Psoas muscle (tissue), 7 donors: ENCODE measurements at regions not wholly inside any gene's neighbourhood (a gene's known extent, or its start where the extent isn't known, plus 50 kb on each side); places are given as distances from the start of the nearest gene placed in this dataset.

Source experiments
- ATAC-seq, 4 donors: fragments of 200-7000 bp; cut with Tn5 transposase; one replicate each; pipeline ENCODE4 v1.9.1; 2020; ENCODE audit warnings: moderate library complexity in 3 of 4, mild to moderate bottlenecking in 2 of 4
- DNase-seq, 2 donors: peaks; one replicate each; pipeline ENCODE4 v3.0.0-alpha.2; 2020
- H3K27ac ChIP-seq: fragments of 200-600 bp; one replicate; pipeline ENCODE4 v1.8.0; 2022
- H3K27me3 ChIP-seq, 3 donors: fragments of 200-600 bp in 1 of 3; one replicate each; pipeline versions ENCODE4 v1.6.1 to v1.8.0; 2013 to 2022; ENCODE audit warnings: low read length in 2 of 3, mild to moderate bottlenecking in 2 of 3, moderate library complexity in 1 of 3; ENCODE audit not compliant: insufficient read depth in 3 of 3
- H3K36me3 ChIP-seq, 2 donors: fragments of 200-600 bp in 1 of 2; one replicate each; pipeline versions ENCODE4 v1.6.1 to v1.8.0; 2013 to 2022; ENCODE audit warnings: low read depth in 1 of 2, mild to moderate bottlenecking in 1 of 2, moderate library complexity in 1 of 2; ENCODE audit not compliant: insufficient read depth in 1 of 2
- H3K4me1 ChIP-seq: fragments of 200-600 bp; one replicate; pipeline ENCODE4 v1.8.0; 2022
- H3K4me3 ChIP-seq: fragments of 200-600 bp; one replicate; pipeline ENCODE4 v1.8.0; 2022; ENCODE audit warnings: mild to moderate bottlenecking
- H3K9me3 ChIP-seq: fragments of 200-600 bp; one replicate; pipeline ENCODE4 v1.8.0; 2022
- WGBS, 3 donors: extraction: QIAGEN DNeasy Blood & Tissue Kit; methylation state at CpG; one replicate each; pipeline versions ENCODE4 v1.1.6 to v1.1.7; 2013; 5-methylcytosine and 5-hydroxymethylcytosine counted together
- intact Hi-C, 2 donors: fragments of 100-400 bp; cut with DNase I; formaldehyde crosslinking; loops; one replicate each; pipeline versions ENCODE4 v1.11.0 to v1.14.2; 2022
- TF ChIP-seq, protein P1 (sequence below): fragments of 200-600 bp; IDR thresholded peaks from one replicate; pipeline ENCODE4 v1.8.0; 2022; ENCODE audit warnings: antibody characterized with exemption
- donor health status: healthy with polysubstance abuse.
- donor health status: DM: no; HTN: no; CAD: no; lungs with moderate emphysema.
- donor health status: Bipolar disorder and iron deficiency.
- donor health status: healthy.
- donor health status: DM: yes; HTN: yes; CAD: no.
- donor health status: DM: no; HTN: no; CAD: no.
- donor health status: DM: yes; HTN: yes; CAD: no.

DNA sequence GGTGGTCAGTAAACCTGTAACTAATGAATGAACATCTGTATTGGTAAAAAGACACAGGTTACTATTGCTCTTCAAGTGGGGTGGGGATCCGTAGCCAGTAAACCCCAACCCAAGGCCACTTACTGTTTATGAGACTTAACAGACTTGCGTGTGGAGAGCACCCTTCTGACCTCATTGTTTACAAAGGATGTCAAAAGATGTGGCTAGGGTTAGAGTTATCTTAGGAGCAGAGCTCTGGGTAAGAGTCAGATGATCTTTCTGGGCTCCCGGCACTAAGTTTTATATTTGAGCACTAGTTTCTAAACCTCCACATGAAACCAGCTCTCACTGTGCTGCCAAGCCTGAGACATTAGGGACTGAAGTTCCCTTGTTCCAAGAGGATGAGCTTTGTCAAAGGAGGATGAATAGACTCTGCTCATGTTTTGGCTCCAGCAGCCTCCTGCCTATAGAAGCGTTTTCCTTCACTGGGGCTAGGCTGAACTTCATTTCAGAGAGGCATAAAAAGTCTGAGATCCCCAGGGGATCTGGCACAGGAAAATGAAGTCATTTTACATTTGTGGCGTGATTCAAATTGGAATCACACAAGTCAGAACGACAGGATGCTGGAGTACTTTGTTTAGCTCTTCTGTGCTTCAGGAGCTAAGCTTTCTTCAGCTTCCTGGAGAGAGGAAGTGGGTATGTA, 403.1 kb upstream of the TRIB2 start:
- Histone ChIP-seq H3K4me3 (no peak overlapping the region), H3K9me3 (no peaks in the 10 kb centered on the region), H3K27me3 (no peaks in the 10 kb centered on the region), H3K27ac (no peak overlapping the region), H3K36me3 (no peaks in the 10 kb centered on the region), H3K4me1 (no peaks in the 10 kb centered on the region)
- no peak for DNase-seq
- WGBS, 3 donors: 58 to 66% (median 60%) methylated on average over 6 of the region's 6 CpGs
- no peak for ATAC-seq
- intact Hi-C loops: no loop called here
- TF ChIP-seq, protein P1, sequence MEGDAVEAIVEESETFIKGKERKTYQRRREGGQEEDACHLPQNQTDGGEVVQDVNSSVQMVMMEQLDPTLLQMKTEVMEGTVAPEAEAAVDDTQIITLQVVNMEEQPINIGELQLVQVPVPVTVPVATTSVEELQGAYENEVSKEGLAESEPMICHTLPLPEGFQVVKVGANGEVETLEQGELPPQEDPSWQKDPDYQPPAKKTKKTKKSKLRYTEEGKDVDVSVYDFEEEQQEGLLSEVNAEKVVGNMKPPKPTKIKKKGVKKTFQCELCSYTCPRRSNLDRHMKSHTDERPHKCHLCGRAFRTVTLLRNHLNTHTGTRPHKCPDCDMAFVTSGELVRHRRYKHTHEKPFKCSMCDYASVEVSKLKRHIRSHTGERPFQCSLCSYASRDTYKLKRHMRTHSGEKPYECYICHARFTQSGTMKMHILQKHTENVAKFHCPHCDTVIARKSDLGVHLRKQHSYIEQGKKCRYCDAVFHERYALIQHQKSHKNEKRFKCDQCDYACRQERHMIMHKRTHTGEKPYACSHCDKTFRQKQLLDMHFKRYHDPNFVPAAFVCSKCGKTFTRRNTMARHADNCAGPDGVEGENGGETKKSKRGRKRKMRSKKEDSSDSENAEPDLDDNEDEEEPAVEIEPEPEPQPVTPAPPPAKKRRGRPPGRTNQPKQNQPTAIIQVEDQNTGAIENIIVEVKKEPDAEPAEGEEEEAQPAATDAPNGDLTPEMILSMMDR: no peak

DNA sequence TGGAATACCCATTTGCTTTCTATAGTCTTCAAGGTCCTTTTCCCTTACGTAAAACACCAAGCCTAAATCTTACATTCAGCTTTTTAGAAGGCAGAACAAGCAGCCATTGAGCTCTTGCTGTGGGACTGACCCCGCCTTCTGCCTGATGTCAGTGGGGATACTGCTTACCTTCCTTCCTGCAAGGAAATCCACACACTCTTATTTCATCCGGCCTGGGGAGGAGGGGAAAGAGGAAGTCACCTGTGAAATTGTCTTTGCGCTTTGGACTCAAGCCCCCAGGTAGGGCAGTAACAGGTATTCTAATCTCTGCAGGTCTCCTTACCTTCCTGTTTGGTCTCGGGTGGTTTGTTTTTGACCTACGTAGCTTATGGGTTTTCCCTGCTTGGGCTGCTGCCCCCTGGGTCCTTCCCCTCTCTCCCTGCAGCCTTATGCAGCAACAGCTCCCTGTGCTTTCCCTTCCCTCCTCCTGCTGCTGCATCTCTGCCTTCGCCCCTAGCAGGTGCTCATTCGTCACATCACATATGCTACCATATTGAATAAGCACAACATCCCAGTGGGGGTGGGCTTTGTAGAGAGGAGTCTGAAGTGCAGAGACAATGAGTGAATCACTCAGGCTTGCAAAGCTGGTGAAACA, 402.5 kb upstream of the TRIB2 start:
- TF ChIP-seq, protein P1: no peak
- no peak for ATAC-seq
- H3K9me3 ChIP-seq: no peaks in the 10 kb centered on the region
- 71 to 81% (median 71%) methylated on average over 8 of the region's 8 CpGs for WGBS, 3 donors
- no peak overlapping the region for H3K27ac ChIP-seq
- no peaks in the 10 kb centered on the region for H3K27me3 ChIP-seq
- H3K4me1 ChIP-seq: no peaks in the 10 kb centered on the region
- intact Hi-C loops: no loop called here
- H3K4me3 ChIP-seq: no peak overlapping the region
- H3K36me3 ChIP-seq: no peaks in the 10 kb centered on the region
- no peak for DNase-seq

DNA sequence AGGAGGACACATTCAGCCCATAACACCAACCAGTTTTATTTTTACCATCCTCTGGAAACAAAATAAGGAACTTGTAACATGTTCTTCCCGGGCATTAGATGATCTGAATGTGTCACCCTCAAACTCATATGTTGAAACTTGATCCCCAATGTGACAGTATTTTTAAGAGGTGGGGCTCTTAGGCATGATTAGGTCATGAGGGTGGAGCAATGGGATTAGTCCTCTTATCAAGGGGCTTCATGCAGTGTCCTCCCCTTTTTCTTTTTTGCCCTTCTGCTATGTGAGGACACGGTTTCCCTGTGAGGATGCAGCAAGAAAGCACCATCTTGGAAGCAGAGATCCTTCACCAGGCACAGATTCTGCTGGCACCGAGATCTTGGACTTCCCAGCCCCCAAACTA, 401.5 kb upstream of the TRIB2 start:
- TF ChIP-seq, protein P1: no peak
- Histone ChIP-seq H3K9me3 (no peaks in the 10 kb centered on the region), H3K27ac (no peak overlapping the region), H3K4me1 (no peaks in the 10 kb centered on the region), H3K36me3 (no peaks in the 10 kb centered on the region), H3K4me3 (no peak overlapping the region), H3K27me3 (no peaks in the 10 kb centered on the region)
- no peak for DNase-seq
- intact Hi-C loops: no loop called here
- 82 to 91% (median 87%) methylated on average over 3 of the region's 3 CpGs for WGBS, 3 donors
- ATAC-seq: no peak

DNA sequence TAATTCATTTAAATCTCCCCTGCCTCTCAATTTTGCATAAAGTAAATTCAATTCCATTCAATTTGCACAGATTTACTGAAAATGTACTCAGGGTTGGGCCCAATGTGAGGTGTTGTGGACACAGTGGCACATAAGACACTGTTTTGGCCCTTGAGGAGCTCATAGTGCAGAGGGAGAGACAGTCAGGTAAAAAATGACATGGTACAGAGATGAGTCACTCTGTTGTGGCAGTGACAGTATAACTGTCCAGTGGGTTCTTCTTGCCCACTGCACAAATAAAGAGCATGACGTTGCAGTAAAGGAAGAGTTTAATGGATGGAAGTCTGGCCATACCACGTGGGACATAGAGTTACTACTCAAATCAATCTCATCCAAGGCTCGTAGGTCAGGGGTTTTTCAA, 400.3 kb upstream of the TRIB2 start:
- H3K4me1 ChIP-seq: no peaks in the 10 kb centered on the region
- ATAC-seq: no peak
- 90 to 92% (median 90%) methylated on average over 3 of the region's 3 CpGs for WGBS, 3 donors
- H3K27ac ChIP-seq: no peak overlapping the region
- H3K27me3 ChIP-seq: no peaks in the 10 kb centered on the region
- intact Hi-C loops: no loop called here
- H3K36me3 ChIP-seq: no peaks in the 10 kb centered on the region
- H3K9me3 ChIP-seq: no peaks in the 10 kb centered on the region
- H3K4me3 ChIP-seq: no peak overlapping the region
- DNase-seq: no peak
- TF ChIP-seq, protein P1: no peak
